ENCODE measurements at regions not wholly inside any gene's neighbourhood (a gene's known extent, or its start where the extent isn't known, plus 50 kb on each side); places are given as distances from the start of the nearest gene placed in this dataset.

DNA sequence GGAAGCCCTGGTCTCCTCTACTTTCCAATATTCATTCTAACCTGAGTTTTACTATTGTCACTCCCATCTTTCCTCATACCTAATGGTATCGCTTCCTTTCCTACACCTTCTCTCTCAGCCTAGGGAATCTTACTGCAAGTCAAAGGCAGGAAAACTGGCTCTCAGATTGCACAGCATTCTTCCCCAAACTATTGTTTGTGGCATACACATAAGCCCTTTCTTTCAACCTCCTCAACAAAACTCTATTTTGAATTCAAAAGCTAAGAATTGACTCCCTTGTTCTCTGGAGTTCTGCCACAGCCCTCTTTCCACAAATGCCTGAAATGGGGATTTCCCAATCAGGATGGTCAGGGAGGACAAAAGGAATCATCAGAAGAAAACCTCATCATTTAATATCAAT, 181.5 kb downstream of the FAM76B start:
- TF ChIP-seq, protein P1, sequence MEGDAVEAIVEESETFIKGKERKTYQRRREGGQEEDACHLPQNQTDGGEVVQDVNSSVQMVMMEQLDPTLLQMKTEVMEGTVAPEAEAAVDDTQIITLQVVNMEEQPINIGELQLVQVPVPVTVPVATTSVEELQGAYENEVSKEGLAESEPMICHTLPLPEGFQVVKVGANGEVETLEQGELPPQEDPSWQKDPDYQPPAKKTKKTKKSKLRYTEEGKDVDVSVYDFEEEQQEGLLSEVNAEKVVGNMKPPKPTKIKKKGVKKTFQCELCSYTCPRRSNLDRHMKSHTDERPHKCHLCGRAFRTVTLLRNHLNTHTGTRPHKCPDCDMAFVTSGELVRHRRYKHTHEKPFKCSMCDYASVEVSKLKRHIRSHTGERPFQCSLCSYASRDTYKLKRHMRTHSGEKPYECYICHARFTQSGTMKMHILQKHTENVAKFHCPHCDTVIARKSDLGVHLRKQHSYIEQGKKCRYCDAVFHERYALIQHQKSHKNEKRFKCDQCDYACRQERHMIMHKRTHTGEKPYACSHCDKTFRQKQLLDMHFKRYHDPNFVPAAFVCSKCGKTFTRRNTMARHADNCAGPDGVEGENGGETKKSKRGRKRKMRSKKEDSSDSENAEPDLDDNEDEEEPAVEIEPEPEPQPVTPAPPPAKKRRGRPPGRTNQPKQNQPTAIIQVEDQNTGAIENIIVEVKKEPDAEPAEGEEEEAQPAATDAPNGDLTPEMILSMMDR (IDR thresholded peaks at IDR 0.05): no peak
- TF ChIP-seq POLR2AphosphoS5 (IDR thresholded peaks at IDR 0.05; ENCODE audit: insufficient read depth in 1 of 2, low read depth in 1 of 2): no peak
- no peak for TF ChIP-seq POLR2A (IDR thresholded peaks at IDR 0.05)
